ENCODE measurements at regions not wholly inside any gene's neighbourhood (a gene's known extent, or its start where the extent isn't known, plus 50 kb on each side); places are given as distances from the start of the nearest gene placed in this dataset.

DNA sequence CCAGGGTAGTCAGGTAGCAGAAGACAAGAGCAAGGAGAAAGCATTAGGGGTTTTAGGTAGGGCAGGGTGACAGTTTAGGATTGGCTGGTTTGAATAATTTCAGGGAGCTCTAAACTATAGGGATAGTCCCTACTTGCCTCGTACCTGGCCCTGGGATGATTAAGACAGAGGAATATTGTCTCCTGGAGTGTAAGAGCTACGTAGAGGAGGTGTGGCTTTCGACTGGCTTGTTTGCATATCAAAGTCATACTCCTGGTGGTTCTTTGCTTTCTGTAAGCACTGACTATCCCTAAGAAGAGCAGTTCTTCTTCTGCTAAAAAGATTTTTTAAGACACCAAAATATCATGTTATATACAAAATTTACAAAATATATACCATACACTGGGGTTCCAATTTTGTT, 1867.4 kb downstream of the SUCLG1 start:
- no peak for DNase-seq

DNA sequence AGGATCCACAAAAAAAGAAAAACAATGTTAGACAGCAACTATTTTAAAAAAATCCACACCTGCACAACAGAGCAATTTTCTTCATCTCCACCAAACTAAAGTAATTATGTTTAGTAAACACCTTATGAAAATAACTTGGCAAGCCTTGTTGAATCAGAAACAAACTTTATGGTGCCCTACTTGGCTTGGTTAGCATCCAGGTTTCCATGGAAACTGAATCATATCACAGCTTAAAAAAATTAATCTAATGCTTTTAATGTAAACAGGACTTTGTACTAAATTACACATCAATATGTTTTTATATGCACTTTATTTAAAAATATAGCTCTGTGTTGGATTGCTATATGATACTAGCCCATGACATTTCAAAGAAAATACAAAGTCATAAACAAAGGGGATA, 1882.4 kb downstream of the SUCLG1 start:
- DNase-seq: no peak

DNA sequence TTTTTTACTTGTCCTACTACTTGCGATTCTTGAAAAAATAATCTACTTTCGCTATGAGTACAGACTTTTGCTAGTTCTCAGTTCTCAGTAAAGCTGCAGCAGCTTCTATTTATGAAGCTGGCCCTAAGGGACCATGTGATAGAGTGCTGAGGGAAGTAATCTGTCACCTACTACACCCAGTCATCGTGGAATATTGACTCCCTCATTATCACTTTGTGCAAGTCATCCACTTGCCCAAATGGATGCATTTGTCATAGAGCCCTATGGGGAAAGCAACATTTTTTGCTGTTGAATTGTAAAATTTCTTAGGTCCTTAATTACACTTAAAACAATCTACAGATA, 1919.8 kb downstream of the SUCLG1 start:
- no peak for DNase-seq

DNA sequence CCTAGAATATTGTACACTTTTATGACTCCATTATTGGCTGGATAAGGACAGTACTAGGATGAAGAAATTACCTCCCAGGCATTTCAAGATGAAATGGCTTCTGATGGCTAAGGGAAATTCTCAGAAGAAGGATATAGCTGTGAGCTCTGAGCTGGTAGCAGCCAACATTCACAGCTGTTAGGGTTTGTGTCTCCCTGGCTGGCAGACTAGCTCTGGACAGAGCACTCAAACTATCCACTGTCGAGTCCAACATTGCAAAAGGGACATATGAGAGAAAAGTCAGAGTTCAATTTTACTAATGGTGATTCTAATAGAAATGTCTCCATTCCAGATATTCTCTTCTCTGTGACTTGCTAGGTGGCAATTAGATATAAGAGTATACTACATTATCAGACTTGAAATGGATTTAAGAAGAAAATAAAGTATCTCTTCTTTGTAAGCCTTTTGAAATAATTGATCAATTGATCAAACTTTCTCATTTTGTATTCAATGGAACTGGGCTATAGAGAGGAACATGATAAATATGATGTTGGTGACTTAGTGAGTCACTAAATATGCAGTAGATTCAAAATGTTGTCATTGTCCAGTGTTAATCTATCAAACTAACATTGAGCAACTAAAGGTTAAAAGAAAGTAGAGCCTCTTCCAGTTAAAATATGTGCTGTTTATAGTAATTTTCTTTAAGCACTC, 1920.3 kb downstream of the SUCLG1 start:
- DNase-seq: no peak

DNA sequence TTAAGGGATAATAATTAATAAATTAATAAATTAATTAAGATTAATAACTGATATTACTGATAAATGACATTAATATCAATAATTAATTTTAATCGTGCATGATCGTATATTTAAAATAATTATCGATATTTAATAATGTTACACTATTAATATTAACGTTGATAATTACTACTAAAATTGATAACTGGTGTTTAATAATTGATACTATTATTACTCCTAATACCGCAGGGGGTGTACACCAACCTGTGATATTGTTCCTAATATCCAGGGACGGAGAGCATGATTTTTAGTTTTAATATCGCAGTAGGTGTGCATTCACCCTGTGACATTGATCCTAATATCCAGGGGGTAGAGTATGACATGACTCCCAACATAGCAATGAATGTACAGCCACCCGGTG, 1930.8 kb downstream of the SUCLG1 start:
- no peak for DNase-seq

DNA sequence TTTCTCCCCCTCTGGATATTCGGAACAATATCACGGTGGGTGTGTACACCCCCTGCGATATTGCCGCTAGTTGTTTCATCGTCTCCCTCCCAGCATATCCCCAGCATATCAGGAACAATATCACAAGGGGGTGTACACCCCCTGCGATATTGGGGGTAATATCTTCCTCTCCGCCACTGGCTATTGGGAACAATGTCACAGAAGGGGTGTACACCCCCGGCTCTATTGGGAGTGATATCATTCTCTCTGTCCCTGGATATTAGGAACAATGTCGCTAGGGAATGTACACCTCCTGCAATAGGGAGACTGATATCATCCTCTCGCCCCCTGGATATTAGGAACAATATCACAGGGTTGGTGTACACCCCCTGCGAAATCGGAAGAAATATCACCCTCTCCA, 1932.0 kb downstream of the SUCLG1 start:
- DNase-seq: no peak

DNA sequence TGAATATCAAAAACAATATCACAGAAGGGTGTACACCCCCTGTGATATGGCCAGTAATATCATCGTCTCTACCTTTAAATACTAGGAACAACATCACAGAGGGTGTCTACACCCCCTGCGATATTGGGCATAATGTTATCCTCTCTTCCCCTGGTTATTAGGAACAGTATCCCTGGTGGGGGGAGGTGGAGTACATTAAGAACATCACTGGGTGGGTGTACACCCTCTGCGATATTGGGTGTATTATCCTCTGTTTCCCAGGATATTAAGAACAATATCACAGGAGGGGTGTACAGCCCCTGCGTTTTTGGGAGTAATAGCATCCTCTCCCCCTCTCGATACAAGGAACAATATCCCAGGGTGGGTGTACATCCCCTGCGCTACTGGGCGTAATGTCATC, 1932.8 kb downstream of the SUCLG1 start:
- DNase-seq: no peak

DNA sequence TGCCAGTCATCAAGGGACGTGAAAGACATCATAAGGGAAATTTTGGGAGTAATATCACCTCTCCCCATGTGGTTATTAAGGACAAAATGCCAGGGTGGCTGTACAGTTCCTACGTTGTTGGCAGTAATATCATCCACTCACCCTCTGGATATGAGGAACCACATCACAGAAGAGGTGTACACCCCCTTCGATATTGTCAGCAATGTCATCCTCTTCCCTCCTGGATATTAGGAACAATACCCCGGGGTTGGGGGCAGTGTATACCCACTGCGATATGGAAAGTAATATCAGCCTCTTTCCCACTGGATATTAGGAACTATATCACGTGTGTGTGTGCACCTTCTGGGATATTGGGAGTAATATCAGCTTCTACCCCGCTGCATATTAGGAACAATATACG, 1933.3 kb downstream of the SUCLG1 start:
- DNase-seq: no peak

DNA sequence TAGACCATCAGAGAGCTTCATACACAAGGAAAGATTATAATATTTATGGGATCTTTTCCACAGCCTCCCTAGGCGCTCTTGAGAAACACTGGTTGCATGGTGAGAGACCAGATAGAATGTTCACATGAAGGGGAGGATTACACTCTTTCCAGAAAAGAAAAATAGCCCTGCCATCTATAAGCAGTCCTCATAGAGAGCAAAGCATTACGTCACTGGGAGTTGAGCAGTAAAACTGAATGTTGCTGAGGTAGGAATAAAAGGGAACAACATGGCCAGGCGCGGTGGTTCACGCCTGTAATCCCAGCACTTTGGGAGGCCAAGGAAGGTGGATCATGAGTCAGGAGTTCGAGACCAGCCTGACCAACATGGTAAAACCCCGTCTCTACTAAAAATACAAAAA, 1934.3 kb downstream of the SUCLG1 start:
- no peak for DNase-seq

DNA sequence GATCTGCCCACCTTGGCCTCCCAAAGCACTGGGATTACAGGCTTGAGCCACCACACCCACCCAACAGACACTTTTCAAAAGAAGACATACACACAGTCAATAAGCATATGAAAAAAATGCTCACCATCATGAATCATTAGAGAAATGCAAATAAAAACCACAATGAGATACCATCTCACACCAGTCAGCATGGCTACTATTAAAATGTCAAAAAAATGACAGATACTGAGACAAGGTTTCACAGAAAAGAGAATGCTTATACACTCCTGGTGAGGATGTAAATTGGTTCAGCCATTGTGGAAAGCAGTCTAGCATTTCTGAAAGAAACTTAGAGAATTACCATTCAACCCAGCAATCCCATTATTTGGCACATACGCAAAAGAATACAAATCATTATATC, 1947.2 kb downstream of the SUCLG1 start:
- no peak for DNase-seq

DNA sequence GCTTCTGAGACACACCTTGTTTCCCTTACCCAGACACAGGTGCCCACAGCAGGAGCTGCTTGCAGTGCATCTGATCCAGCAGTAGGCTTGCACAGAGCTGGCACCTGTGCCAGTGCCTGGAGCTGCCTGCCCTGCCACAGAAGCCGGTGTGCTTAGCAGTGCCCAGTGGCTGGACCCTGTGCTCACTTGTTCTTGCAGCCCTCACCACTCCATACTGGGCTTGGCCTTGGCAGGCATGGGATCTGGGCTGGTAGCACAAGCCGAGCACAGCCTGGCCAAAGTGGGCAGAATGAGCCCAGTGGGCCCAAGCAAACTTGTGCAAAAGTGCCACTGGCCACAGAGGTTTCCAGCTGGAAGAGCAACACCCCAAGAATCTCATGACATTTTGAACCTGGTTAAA, 1950.4 kb downstream of the SUCLG1 start:
- DNase-seq: no peak

DNA sequence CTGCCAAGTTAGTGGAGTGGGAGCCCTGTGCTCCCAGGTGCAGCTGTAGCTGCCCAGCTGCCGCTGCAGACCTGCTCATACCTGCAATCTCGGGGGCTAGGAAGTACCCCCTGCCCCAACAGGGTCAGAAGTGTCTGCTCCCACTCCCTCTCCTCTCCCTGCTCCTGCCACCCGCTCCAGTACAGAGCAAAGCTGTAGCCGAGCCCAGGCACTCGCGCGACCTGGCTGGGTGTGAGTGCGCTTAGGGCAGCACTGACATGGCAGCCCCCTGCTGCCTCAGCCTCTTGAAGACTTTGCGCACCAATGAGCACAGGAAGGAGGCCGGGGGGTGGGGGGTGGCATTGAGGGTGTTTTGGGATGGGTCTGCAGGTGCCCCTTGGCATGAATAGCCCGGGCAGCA, 1951.4 kb downstream of the SUCLG1 start:
- DNase-seq: no peak

DNA sequence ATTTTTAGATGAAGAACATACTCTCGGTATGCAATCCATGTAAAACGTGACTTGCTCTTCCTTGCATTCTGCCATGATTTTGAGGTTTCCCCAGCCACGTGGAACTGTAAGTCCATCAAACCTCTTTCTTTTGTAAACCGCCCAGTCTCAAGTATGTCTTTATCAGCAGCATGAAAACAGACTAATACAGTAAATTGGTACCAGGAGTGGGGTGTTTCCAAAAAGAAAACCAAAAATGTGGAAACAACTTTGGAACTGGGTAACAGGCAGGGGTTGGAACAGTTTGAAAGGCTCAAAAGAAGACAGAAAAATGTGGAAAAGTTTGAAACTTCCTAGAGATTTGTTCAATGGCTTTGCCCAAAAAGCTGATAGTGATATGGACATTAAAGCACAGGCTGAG, 1957.9 kb downstream of the SUCLG1 start:
- no peak for DNase-seq

DNA sequence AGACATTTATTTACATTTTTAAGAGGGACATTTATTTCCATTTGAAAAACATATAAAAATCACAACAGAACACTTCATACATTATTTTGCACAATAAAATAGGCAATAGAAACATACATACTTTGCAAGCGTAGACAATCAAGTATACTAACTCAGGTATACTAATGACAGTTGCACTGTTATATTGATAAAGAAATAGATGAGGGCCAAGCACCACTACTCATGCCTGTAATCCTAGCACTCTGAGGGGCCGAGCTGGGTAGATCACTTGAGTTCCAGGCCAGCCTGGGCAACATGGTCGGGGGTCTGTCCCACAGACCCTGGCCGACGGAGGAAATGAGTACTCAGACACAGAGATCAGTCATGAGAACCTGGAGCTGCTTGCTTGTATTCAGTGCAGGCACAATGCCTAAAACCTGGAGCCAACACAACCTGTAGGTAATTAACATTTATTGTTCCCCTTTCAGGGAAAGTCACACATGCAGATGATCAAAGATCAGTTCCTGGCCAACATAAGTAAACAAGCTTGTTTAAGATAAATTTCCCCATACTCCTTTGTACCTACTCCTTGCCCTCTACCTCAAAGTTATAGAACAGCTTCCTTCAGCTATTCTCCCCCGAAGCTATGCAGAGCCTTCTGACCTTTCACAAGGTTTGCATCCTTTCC, 1960.2 kb downstream of the SUCLG1 start:
- DNase-seq: no peak

DNA sequence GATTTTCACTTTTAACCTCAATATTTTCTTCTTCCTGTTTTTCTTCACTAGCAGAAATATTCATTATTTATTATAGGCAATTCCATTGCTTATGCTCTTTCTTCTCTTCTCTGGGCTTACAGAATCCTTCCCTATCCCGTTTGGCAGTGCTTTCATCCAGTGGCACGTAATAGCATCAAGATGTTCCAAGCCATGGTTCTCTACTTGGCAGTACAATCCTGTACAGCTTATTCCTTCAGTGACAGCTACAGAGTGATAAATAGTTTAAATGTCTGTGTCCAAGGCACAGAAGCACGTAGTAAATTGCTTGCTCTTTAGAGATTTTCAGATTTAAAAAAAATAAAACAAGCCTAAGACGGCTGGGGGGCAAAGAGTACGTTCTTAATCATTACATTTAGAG, 1964.3 kb downstream of the SUCLG1 start:
- no peak for DNase-seq

DNA sequence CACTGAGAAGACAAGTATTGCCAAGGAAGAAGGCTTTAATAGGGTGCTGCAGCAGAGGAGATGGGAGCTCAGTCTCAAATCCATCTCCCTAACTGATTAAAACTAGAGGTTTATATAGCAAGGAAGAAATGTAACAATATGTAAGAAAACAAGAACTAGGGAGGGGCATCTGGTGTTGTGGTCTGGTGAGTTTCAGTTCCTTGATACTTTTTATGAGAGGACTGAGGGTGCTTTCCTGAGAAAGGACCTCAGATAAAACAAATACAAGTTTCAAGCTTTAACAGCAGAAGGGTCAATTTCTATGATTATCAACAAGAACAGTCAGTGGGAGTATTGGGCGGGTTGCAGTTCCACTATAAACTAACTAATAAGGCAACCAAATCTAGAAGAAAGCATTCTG, 1967.5 kb downstream of the SUCLG1 start:
- DNase-seq: no peak

DNA sequence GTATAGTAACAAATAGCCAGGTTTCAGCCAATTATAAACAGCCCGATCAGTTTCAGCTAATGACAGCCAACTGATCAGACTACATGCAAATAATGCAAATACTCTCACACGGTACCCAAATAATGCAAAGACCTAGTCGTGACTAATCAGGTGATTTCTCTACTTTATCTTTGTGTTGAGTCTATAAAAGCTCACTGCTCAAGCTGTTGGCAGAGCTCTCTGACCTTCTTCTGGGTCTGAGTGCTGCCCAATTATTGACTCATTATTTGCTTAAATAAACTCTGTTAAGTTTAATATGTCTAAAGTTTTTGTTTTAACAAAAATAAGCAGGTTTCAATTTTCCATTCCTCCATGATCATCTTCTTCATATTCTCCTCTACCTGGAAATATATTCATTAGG, 1971.7 kb downstream of the SUCLG1 start:
- DNase-seq: no peak

DNA sequence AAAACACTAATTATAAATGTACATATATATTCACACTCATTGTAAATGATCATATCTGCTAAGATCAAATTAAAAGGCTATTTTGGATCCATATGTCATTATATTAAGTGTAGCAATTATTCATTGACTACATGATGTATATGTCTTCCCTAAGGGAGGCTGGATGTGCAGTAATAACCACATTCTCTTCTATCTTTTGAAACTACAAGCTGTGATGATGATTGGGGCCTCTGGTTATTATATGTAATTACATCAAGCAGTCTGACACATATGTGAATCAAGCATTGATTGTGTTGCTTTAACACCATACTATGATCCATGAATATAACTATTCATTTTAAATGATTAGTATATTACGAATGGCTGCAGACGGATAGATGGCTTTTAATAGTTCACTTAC, 1973.4 kb downstream of the SUCLG1 start:
- no peak for DNase-seq

DNA sequence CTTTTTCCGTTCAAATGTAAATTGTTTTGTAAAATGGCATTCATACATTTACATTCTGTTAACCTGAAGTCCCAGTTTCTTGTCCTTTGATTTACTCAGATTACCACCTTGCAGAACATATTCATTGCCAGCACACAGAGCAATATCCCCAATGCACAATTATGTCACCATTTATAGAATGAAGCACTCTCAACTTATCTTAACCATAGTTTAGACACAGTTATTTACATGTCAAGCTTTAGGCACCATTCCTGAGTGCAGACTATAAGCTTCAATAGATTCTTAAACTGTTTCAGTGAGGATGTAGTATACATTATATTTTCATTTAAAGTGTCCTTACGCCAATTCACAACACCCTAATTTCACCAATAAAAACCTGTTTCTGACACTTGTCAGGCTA, 1977.9 kb downstream of the SUCLG1 start:
- no peak for DNase-seq

DNA sequence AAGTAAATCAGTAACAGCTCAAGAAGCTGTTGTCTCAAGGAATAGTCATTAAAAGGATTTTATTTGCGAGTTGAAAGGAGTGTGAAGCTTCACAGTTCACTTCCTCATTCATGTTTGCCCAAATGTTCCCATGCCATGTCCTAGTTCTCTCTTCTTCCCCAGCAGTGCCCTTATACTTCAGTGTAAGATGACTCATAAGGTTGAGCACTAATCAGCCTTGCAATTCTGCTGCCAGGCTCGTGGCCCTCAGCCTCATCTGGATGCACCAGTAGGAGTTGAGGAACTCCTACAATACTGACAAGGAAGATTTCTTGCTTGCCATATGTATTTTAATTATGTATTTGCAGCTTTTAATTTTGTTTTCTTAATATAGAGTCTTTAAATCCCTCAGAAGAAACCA, 1980.4 kb downstream of the SUCLG1 start:
- no peak for DNase-seq

DNA sequence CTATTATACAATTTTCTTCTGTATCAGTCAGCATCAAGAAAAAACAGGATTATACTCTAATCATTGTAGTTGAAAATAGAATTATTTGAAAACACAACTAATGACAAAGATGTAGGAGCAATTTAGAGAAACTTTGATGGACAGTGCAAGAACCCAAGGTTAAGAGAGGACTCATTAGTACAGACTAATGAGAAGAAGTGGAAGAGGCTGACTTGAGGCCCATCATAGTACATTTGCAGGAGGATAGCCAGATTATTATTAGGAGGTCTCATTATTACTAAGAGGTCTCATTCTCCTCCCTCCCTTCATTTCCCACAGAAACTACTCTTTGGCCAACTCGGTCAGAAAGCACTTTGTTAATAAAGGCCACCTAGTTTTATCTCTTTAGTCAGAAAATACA, 1983.0 kb downstream of the SUCLG1 start:
- no peak for DNase-seq

DNA sequence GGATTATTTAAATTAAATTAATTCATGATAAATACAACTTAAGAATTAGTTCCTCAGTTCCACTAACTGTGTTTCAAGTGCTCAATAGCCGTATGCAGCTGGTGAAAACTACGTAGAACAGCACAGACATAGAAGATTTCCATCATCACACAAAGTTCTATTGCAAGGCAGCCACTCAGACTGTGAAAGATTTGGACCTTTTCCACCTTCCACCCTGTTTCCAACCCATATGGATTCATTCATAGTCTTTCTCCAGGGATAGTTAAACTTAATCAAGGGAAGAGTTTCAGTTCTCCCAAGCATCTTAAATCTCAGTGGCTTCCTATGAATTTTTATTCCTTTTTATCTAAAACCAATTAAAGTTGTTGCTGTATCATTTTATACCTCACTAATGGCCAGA, 2030.8 kb downstream of the SUCLG1 start:
- no peak for DNase-seq

DNA sequence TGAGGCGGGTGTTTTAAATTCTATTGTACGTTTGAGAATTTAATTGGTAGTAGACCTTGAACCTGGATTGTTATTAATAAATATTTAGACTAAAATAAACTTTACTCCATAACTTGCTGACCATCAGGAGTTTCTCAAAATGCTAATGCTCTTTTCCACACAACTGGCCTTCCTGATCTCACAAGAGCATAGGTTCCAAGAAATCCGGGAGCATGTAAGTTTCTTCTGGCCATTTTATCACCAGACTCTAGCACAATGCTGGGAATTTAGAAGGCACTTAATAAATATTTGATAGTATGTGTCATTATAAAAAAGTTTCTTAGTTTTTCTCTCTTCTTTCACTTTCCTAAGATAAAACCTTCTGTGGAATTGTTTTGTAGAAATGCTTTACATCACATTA, 2047.1 kb downstream of the SUCLG1 start:
- no peak for DNase-seq

DNA sequence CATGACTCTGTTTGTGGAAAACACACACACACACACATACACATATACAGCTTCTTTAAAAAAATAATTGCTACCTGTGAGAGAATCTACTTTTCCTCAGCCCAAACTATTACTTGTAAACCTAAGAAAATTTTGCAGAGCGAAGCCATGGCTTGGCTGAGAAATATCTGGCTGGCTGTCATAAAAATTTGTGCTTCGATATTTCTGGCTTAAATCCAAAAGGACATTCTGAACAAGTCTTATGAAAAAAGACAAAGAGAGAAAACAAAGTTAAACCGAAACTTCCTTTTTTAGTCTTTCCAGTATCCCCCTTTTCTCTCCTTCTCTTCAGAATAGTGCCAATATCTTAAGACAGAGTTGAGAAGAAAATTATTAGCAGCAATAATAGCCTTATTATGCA, 2048.0 kb downstream of the SUCLG1 start:
- DNase-seq: no peak

DNA sequence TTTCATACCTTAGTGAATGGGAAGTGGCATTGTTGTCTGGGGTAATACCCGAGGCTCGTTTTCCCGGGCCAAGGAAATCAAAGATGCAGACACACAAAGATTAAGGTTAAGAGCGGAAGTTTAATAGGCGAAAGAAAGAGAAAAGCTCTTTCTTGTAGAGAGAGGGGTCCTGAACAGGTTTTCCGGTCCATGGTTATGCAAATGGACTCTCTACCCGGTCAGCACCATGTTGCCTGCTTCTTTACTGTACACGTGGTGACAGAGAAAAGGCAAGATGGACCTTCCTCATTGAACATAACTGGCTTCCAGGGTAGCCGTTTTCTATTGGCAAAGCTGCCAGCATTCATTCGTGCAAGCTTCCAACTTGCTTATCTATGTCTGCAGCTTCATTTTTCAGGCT, 2063.5 kb downstream of the SUCLG1 start:
- DNase-seq: no peak
